Mucosa of stomach (tissue), 1 donor: ENCODE measurements at regions not wholly inside any gene's neighbourhood (a gene's known extent, or its start where the extent isn't known, plus 50 kb on each side); places are given as distances from the start of the nearest gene placed in this dataset.

Experiments
- H3K27me3 ChIP-seq: one replicate; pipeline ENCODE4 v1.7.0; 2013; ENCODE audit warnings: mild to moderate bottlenecking, low read length; ENCODE audit not compliant: control insufficient read depth, insufficient read depth
- H3K36me3 ChIP-seq: one replicate; pipeline ENCODE4 v1.7.0; 2013; ENCODE audit warnings: low read length; ENCODE audit not compliant: control insufficient read depth, insufficient read depth
- H3K4me1 ChIP-seq: one replicate; pipeline ENCODE4 v1.7.0; 2013; ENCODE audit warnings: mild to moderate bottlenecking, low read length; ENCODE audit not compliant: control insufficient read depth, insufficient read depth
- H3K4me3 ChIP-seq: one replicate; pipeline ENCODE4 v1.7.0; 2013; ENCODE audit warnings: low read length
- H3K9ac ChIP-seq: one replicate; pipeline ENCODE4 v1.7.0; 2013; ENCODE audit warnings: mild to moderate bottlenecking, low read length, moderate library complexity
- H3K9me3 ChIP-seq: one replicate; pipeline ENCODE4 v1.7.0; 2013; ENCODE audit warnings: mild to moderate bottlenecking, low read length, moderate library complexity; ENCODE audit not compliant: control insufficient read depth
- donor health status: Pancreatic carcinoma.

DNA sequence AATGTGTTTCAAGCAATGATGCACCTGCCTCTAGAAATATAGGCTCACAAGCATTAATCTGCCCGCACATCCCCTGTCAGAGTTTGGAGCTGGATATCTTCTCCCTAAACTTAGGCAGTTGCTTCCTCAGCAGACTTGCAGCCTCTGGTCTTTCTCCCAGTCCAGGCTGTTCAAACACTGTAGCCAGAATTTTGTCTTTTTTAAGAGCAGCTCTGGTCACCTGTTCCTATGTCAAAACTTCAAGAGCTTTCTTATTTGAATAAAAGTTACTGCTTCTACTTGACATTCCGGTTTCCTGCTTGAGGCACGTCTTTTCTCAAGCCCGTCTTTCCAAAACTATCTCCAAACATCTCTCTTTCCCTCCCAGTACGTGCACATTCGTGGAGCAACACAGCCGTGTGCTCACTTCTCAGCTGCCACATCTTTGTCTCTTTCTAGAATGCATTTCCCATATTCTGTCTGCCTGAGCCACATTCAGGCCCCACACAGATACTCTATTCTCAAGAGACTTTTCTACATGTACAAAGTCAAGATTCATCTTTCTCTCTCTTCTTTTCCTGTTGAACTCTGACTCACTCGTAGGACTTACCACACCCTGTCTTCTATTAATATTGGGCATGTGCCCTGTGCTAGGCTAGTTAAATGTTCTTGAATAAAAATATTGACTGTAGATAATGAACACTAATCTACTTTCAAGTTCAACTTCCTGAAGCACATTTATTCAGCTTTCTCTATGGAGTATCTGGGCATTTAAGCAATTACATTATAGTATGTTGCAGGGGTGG, 307.7 kb upstream of the SOX2 start:
- H3K36me3 ChIP-seq: no peaks in the 10 kb centered on the region
- peaks cover 17% of the 10 kb centered on the region for H3K4me1 ChIP-seq
- no peaks in the 10 kb centered on the region for H3K9me3 ChIP-seq
- no peaks in the 10 kb centered on the region for H3K27me3 ChIP-seq
- no peak overlapping the region for H3K9ac ChIP-seq
- no peak overlapping the region for H3K4me3 ChIP-seq

DNA sequence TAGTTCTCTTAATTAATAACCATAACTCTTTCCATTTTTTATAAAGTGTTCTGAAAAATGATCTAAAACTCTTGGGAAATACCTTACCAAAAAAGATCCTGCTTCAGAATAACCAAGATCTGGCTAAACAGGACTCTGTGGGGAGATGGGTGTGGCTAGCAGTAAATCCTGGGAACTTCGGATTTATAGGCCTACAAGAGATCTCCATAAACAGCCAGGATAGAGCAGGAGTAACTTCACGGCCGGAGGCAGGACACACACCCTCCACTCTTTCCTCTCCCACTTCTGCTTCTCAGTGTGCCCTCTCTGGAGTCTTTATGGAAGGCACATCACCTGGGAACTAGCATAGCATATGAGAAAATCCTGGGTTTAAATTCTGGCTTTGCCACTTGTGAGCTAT, 309.4 kb upstream of the SOX2 start:
- Histone ChIP-seq H3K4me3 (no peak overlapping the region), H3K9ac (no peak overlapping the region), H3K4me1 (peaks cover 17% of the 10 kb centered on the region), H3K27me3 (no peaks in the 10 kb centered on the region), H3K36me3 (no peaks in the 10 kb centered on the region), H3K9me3 (no peaks in the 10 kb centered on the region)

DNA sequence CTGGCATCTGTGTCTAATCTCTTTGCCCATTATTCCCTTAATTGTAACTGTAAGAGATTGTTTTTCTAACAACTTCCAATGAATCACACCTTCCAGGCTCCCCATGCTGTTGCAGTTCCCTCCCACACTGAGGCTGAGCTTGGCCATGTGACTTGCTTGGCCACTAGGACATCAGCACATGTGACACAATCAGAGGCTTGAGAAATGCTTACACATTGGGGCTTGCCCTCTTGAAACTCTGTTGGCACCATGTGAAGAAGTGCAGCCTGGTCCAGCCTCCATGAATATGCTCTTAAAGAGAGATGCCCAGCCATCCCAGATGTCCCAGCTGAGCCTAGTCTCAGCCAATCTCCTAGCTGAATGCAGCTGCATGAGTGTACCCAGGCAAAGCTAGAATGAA, 326.8 kb upstream of the SOX2 start:
- no peaks in the 10 kb centered on the region for H3K9me3 ChIP-seq
- H3K4me1 ChIP-seq: no peaks in the 10 kb centered on the region
- no peak overlapping the region for H3K9ac ChIP-seq
- H3K36me3 ChIP-seq: no peaks in the 10 kb centered on the region
- no peaks in the 10 kb centered on the region for H3K27me3 ChIP-seq
- no peak overlapping the region for H3K4me3 ChIP-seq

DNA sequence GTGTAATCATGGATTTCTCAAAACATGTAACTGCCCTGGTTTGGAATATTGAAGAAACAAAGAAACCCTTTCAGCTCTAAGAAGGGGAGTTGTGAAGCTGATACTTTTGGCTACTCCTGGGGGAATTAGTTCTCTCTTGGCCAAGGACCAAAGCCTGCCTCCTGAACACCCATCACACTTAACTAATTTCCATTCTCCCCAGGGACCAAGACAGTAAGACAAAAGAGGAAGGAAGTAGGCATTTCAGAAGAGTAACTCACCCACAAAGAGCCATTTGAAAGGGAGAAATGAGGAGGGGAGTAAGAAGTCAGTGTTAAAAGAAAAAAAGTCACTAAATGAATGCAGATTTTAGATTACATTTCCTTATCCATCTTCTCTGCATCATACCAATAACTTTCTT, 328.0 kb upstream of the SOX2 start:
- H3K9ac ChIP-seq: no peak overlapping the region
- H3K27me3 ChIP-seq: no peaks in the 10 kb centered on the region
- H3K4me3 ChIP-seq: no peak overlapping the region
- no peaks in the 10 kb centered on the region for H3K9me3 ChIP-seq
- no peaks in the 10 kb centered on the region for H3K4me1 ChIP-seq
- H3K36me3 ChIP-seq: no peaks in the 10 kb centered on the region

DNA sequence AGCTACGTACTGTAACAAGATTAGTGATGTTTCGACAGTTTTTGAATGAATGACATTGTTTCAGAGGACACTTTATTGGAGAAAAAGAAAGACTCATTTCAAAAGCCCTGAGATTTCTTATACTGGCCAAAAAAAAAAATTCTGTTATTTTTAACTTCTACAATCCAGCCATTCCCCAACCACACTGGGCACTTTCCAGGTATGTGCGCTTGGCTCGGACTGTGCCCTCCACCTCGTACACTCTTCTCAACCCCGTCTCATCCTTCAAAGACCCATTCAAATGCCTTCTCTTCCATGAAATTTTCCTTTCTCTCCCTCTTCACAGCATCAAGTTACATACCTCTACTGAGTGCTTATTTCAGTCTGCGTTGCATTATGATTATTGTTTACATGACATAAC, 328.5 kb upstream of the SOX2 start:
- Histone ChIP-seq H3K4me3 (no peak overlapping the region), H3K36me3 (no peaks in the 10 kb centered on the region), H3K4me1 (no peaks in the 10 kb centered on the region), H3K9me3 (no peaks in the 10 kb centered on the region), H3K27me3 (no peaks in the 10 kb centered on the region), H3K9ac (no peak overlapping the region)

DNA sequence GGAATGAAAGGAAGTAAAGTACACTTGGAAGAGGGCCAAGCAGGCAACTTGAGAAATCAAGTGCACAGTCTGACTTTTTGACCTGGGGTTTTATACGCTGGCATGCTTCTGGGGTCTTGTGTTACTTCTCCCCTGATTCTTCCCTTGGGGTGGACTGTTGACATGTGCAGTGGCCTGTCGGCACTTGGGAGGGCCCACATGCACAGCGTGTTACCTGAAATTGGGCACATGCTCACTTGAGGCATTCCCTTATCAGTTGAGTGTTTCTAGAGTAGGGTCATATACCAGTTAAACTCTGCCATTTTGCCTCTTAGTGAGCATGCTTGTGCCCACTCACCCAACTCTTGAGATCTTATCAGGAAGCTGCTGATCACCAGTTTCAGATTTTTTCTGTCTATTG, 329.1 kb upstream of the SOX2 start:
- Histone ChIP-seq H3K4me1 (no peaks in the 10 kb centered on the region), H3K36me3 (no peaks in the 10 kb centered on the region), H3K9me3 (no peaks in the 10 kb centered on the region), H3K27me3 (no peaks in the 10 kb centered on the region), H3K4me3 (no peak overlapping the region), H3K9ac (no peak overlapping the region)

DNA sequence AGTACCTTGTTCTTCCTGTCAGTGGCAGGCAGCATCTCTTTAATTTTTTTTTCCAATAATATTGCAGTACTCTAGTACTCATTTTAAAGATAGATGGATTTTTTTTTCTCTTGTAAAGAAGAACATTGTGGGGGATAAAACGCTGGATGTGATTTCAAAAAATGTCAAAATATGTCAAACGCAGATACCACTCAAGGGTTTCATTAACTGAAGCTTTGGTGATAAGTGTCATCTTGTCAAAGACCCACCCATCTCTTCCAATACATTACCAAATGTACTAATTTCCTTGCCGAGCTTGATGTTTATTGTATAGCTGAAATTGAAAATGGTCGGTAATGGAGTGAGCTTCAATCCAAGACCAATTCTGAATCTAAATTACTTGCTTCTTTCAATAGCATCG, 332.4 kb upstream of the SOX2 start:
- Histone ChIP-seq H3K4me3 (no peak overlapping the region), H3K9ac (no peak overlapping the region), H3K27me3 (no peaks in the 10 kb centered on the region), H3K4me1 (no peaks in the 10 kb centered on the region), H3K36me3 (no peaks in the 10 kb centered on the region), H3K9me3 (no peaks in the 10 kb centered on the region)

DNA sequence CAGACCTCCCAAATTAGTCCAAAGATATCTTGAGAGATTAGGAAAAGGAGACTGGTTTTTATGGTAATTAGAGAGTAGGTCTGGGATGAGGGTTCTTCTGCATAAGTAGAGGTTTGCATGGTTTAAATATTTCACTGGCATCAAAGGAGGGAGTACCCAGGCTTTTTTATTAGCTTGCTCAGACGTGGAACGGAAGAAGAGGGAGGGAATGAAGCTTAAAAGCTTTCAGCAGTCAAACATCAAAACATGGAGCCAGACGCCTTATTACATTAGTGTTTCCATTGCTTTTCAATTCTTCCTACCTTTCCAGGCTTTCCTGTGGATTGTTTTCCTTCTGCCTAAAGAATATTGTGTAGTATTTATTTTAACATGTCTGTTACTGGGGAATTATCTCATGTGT, 342.1 kb upstream of the SOX2 start:
- no peaks in the 10 kb centered on the region for H3K27me3 ChIP-seq
- H3K36me3 ChIP-seq: no peaks in the 10 kb centered on the region
- no peaks in the 10 kb centered on the region for H3K9me3 ChIP-seq
- H3K4me3 ChIP-seq: no peak overlapping the region
- H3K4me1 ChIP-seq: no peaks in the 10 kb centered on the region
- H3K9ac ChIP-seq: no peak overlapping the region

DNA sequence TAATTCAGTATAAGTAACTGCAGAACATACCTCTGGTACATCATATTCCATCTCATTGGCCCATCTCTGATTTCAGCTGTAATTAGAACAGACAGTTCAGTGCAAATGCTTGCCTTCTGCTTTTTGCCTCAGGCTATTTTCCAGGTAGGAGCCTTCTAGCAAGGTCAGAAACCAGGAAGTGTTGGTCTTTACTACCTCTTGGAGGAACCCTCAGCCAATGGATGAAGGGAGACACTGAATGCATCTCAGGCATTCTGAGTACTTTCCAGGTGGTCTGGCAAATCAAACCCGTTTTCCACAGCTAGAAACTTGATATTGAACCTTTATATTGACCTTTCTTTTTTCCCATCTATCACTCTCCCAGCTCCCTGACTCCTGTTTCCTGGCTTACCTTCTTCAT, 348.5 kb upstream of the SOX2 start:
- H3K9me3 ChIP-seq: no peaks in the 10 kb centered on the region
- no peak overlapping the region for H3K9ac ChIP-seq
- H3K4me1 ChIP-seq: no peaks in the 10 kb centered on the region
- H3K4me3 ChIP-seq: no peak overlapping the region
- no peaks in the 10 kb centered on the region for H3K36me3 ChIP-seq
- no peaks in the 10 kb centered on the region for H3K27me3 ChIP-seq

DNA sequence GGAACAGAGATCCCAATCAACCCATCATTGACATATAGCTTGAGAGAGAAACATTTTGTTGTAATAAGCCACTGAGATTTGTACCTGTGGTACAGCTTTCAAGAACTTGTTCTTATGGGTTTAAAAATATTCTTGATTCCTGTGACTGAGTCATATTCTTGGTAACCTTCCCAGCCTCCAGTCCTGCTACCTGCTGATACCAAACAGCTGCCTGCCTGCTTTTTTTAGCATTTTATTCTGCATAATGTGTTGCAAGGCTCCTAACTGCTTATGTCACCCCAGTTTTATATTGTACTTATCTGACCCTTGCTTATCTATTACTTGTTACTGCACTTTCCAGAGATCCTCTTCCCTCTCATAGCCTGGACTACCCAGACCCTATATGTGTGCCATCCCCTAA, 349.3 kb upstream of the SOX2 start:
- no peak overlapping the region for H3K4me3 ChIP-seq
- no peaks in the 10 kb centered on the region for H3K27me3 ChIP-seq
- H3K9ac ChIP-seq: no peak overlapping the region
- H3K36me3 ChIP-seq: no peaks in the 10 kb centered on the region
- no peaks in the 10 kb centered on the region for H3K9me3 ChIP-seq
- H3K4me1 ChIP-seq: no peaks in the 10 kb centered on the region

DNA sequence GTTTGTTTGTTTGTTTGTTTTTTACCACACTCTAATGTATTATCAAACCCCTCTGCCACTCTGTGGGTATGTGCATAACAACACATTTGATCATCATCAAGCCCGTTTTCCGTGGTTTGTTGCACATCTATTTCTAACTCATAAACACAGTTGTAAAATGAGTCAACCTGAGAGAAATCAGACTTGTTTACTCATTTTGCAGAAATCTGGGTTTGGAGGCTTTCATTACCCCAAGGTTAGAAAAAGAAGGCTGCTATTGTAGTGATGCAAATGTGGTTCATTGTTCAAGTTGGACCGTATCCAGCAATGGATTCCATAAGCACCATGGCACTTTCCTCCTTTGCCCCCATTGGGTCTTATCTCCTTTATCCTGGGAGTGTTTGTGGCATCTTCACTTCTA, 353.2 kb upstream of the SOX2 start:
- no peak overlapping the region for H3K9ac ChIP-seq
- no peaks in the 10 kb centered on the region for H3K9me3 ChIP-seq
- no peaks in the 10 kb centered on the region for H3K36me3 ChIP-seq
- H3K27me3 ChIP-seq: no peaks in the 10 kb centered on the region
- no peaks in the 10 kb centered on the region for H3K4me1 ChIP-seq
- H3K4me3 ChIP-seq: no peak overlapping the region

DNA sequence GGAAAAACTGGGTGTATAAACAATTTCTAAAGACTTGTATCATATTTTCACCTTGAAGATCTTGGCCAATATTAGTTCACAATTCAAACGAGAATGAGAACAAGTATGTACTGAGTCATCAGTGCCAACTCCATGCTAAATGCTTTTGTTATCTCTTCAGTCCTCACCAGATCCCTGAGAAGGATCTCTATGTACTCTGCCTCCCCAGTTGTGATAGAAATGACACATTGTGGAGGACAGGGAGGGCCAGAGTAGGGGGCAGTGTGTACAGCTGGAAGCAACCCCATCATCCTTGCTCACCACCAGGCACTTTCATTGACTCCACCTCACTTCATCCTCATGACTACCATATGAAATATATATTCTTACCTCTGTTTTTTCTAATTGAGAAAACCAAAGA, 353.7 kb upstream of the SOX2 start:
- Histone ChIP-seq H3K9me3 (no peaks in the 10 kb centered on the region), H3K4me3 (no peak overlapping the region), H3K4me1 (no peaks in the 10 kb centered on the region), H3K36me3 (no peaks in the 10 kb centered on the region), H3K27me3 (no peaks in the 10 kb centered on the region), H3K9ac (no peak overlapping the region)

DNA sequence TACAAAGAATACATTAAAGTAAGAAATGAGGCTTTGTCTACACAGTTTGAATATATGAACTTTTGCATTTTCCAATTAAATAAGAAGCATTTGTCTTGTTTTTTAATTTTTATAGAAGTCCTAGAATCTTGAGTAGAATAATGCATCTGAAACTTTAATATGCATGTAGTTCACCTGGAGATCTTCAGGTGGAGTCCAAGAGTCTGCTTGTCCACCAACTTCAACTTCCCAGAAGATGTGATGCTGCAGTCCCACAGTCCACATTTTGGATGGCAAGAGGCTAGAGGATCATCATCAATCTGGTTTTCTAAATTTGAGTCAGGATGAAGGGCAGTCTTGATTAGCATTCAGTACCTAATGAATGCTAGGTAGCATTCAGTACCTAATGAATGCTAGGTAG, 357.6 kb upstream of the SOX2 start:
- Histone ChIP-seq H3K4me1 (no peaks in the 10 kb centered on the region), H3K4me3 (no peak overlapping the region), H3K27me3 (no peaks in the 10 kb centered on the region), H3K36me3 (no peaks in the 10 kb centered on the region), H3K9ac (no peak overlapping the region), H3K9me3 (no peaks in the 10 kb centered on the region)
